HFFc6 (cell line): ENCODE measurements at regions not wholly inside any gene's neighbourhood (a gene's known extent, or its start where the extent isn't known, plus 50 kb on each side); places are given as distances from the start of the nearest gene placed in this dataset.

Experiments
- DNase-seq: peaks from one replicate; pipeline ENCODE4 v3.0.0-alpha.2; 2018
- H3K27ac Mint-ChIP-seq: 2 replicates; pipeline ENCODE4 v1.8.0; 2020; ENCODE audit warnings: mild to moderate bottlenecking, mixed read lengths
- H3K27me3 Mint-ChIP-seq: 2 replicates; pipeline ENCODE4 v1.8.0; 2021; ENCODE audit warnings: mild to moderate bottlenecking, moderate library complexity, mixed read lengths; ENCODE audit not compliant: insufficient read depth
- H3K36me3 Mint-ChIP-seq: 2 replicates; pipeline ENCODE4 v1.8.0; 2021; ENCODE audit warnings: low read depth, mixed read lengths
- H3K4me1 Mint-ChIP-seq: 2 replicates; pipeline ENCODE4 v1.8.0; 2020; ENCODE audit warnings: low read depth, mixed read lengths
- H3K4me3 Mint-ChIP-seq: 2 replicates; pipeline ENCODE4 v1.8.0; 2020; ENCODE audit warnings: mild to moderate bottlenecking, moderate library complexity, mixed read lengths
- H3K9me3 Mint-ChIP-seq: 2 replicates; pipeline ENCODE4 v1.8.0; 2020; ENCODE audit warnings: mild to moderate bottlenecking, mixed read lengths
- TF ChIP-seq, protein P1 (sequence below): fragments of 200-600 bp; sonication (generic); IDR thresholded peaks from 2 replicates; pipeline ENCODE4 v1.5.0; 2021; ENCODE audit warnings: antibody characterized with exemption, mild to moderate bottlenecking

DNA sequence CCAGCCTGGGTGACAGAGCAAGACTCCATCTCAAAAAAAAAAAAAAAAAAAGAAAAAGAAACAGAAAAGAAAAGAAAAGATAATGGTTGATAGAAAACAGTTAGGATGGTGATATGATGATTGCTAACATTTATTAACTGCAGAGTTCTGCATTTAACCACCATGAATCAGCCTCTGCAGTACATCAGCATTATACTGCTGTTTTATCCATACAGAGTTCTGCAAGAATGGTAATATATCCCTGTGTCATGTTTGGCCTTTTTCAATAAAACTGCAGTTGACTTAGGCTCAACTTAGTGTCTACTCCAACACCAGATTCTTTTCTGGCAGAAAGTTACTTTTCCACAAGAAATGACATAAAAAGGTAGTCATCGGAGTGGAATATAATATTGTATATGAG lies 62.6 kb downstream of the DUSP6 start:
- H3K4me1 Mint-ChIP-seq = peaks cover 7% of the 10 kb centered on the region
- TF ChIP-seq, protein P1, sequence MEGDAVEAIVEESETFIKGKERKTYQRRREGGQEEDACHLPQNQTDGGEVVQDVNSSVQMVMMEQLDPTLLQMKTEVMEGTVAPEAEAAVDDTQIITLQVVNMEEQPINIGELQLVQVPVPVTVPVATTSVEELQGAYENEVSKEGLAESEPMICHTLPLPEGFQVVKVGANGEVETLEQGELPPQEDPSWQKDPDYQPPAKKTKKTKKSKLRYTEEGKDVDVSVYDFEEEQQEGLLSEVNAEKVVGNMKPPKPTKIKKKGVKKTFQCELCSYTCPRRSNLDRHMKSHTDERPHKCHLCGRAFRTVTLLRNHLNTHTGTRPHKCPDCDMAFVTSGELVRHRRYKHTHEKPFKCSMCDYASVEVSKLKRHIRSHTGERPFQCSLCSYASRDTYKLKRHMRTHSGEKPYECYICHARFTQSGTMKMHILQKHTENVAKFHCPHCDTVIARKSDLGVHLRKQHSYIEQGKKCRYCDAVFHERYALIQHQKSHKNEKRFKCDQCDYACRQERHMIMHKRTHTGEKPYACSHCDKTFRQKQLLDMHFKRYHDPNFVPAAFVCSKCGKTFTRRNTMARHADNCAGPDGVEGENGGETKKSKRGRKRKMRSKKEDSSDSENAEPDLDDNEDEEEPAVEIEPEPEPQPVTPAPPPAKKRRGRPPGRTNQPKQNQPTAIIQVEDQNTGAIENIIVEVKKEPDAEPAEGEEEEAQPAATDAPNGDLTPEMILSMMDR = no peak

GRCh38 chr12:89288959-89289358 lies 63.3 kb downstream of the DUSP6 start:
- H3K4me3 Mint-ChIP-seq = no peak overlapping the region
- peaks cover 7% of the 10 kb centered on the region for H3K4me1 Mint-ChIP-seq
- H3K27me3 Mint-ChIP-seq = no peaks in the 10 kb centered on the region
- no peaks in the 10 kb centered on the region for H3K9me3 Mint-ChIP-seq
- H3K27ac Mint-ChIP-seq = no peak overlapping the region
- TF ChIP-seq, protein P1 = no peak
- H3K36me3 Mint-ChIP-seq = no peaks in the 10 kb centered on the region
- DNase-seq = no peak

More for the DNA sequence above, 62.6 kb downstream of the DUSP6 start:
- Mint-ChIP-seq H3K4me3 (no peak overlapping the region), H3K9me3 (no peaks in the 10 kb centered on the region), H3K27ac (no peak overlapping the region), H3K27me3 (no peaks in the 10 kb centered on the region), H3K36me3 (no peaks in the 10 kb centered on the region)
- DNase-seq = no peak

DNA sequence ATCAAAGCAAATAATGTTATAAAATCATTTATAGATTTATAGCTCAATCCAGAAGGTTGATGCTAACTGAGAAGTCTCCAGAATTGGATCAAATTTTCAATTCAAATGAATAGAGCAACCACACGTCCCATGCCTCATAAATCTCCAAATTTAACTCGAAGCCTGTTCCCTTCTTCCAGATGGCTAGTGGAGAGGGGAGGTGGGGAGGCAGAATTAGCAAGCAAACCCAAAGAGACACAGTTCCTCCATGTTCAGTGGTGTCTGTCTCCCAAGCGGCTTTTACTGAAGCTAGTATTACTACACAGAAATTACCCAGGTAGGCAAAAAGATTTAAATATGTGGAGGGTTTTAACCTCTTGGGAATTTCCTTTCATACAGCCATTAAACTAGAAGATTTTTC lies 65.8 kb downstream of the DUSP6 start:
- Mint-ChIP-seq H3K4me3 (no peak overlapping the region), H3K36me3 (no peaks in the 10 kb centered on the region), H3K9me3 (no peaks in the 10 kb centered on the region), H3K27ac (no peak overlapping the region), H3K4me1 (peaks cover 7% of the 10 kb centered on the region), H3K27me3 (no peaks in the 10 kb centered on the region)
- TF ChIP-seq, protein P1 = no peak
- DNase-seq = no peak

GRCh38 chr12:89281539-89281867 lies 70.8 kb downstream of the DUSP6 start:
- 0 out of 2 replicates have a peak, but pooled peaks cover 5% of the 10 kb centered on the region for H3K4me1 Mint-ChIP-seq
- no peaks in the 10 kb centered on the region for H3K27me3 Mint-ChIP-seq
- no peaks in the 10 kb centered on the region for H3K36me3 Mint-ChIP-seq
- no peaks in the 10 kb centered on the region for H3K9me3 Mint-ChIP-seq
- TF ChIP-seq, protein P1 = no peak
- H3K27ac Mint-ChIP-seq = no peak overlapping the region
- H3K4me3 Mint-ChIP-seq = no peak overlapping the region
- DNase-seq = no peak

- TF ChIP-seq, protein P1 = no peak
- Mint-ChIP-seq H3K4me1 (0 out of 2 replicates have a peak, but pooled peaks cover 5% of the 10 kb centered on the region), H3K4me3 (no peak overlapping the region), H3K36me3 (no peaks in the 10 kb centered on the region), H3K27me3 (no peaks in the 10 kb centered on the region), H3K9me3 (no peaks in the 10 kb centered on the region), H3K27ac (no peak overlapping the region)
- no peak for DNase-seq
These were observed 71.3 kb downstream of the DUSP6 start for GRCh38 chr12:89280833-89281538.
